ENCODE measurements at regions not wholly inside any gene's neighbourhood (a gene's known extent, or its start where the extent isn't known, plus 50 kb on each side); places are given as distances from the start of the nearest gene placed in this dataset.

DNA sequence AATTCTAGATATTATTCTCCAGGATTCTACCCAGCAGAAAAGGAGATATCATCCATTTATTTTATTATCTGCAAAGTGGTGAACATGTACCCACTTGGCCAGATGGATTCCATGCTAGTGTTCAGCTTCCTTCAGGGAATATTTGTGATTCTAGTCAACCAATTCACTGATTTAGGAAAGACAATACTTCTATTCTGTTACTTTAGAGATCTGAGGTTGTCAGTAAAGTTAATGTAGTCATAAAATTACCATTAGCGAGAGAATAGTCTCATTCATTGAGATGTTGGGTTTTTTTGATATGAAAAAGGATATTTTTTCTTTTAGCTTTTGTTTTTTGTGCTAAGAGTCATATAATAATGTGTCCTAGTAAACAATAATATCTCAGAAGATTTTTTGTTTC, 222.8 kb downstream of the CGGBP1 start:
- H3K4me3 ChIP-seq: no peak overlapping the region
- H3K9me3 ChIP-seq: peaks cover 0 to 8% (median 0%) of the 10 kb centered on the region in 4 donors
- DNase-seq (ENCODE audit: extremely low spot score): no peak
- no peaks in the 10 kb centered on the region for H3K27me3 ChIP-seq
- no peaks in the 10 kb centered on the region for H3K36me3 ChIP-seq
- WGBS: 68% methylated on average over 1 of the region's 1 CpG
- H3K27ac ChIP-seq (replicated peaks in 1 of 4): no peak overlapping the region
- no peak for TF ChIP-seq POLR2A (IDR thresholded peaks at IDR 0.05; ENCODE audit: low read depth)
- TF ChIP-seq, protein P1, sequence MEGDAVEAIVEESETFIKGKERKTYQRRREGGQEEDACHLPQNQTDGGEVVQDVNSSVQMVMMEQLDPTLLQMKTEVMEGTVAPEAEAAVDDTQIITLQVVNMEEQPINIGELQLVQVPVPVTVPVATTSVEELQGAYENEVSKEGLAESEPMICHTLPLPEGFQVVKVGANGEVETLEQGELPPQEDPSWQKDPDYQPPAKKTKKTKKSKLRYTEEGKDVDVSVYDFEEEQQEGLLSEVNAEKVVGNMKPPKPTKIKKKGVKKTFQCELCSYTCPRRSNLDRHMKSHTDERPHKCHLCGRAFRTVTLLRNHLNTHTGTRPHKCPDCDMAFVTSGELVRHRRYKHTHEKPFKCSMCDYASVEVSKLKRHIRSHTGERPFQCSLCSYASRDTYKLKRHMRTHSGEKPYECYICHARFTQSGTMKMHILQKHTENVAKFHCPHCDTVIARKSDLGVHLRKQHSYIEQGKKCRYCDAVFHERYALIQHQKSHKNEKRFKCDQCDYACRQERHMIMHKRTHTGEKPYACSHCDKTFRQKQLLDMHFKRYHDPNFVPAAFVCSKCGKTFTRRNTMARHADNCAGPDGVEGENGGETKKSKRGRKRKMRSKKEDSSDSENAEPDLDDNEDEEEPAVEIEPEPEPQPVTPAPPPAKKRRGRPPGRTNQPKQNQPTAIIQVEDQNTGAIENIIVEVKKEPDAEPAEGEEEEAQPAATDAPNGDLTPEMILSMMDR (IDR thresholded peaks at IDR 0.05): no peak
- no peak for TF ChIP-seq POLR2AphosphoS5 (IDR thresholded peaks at IDR 0.05)
- TF ChIP-seq EP300 (IDR thresholded peaks at IDR 0.05): no peak
- H3K4me1 ChIP-seq: no peaks in the 10 kb centered on the region
- intact Hi-C loops (cut with DNase I): no loop called here

DNA sequence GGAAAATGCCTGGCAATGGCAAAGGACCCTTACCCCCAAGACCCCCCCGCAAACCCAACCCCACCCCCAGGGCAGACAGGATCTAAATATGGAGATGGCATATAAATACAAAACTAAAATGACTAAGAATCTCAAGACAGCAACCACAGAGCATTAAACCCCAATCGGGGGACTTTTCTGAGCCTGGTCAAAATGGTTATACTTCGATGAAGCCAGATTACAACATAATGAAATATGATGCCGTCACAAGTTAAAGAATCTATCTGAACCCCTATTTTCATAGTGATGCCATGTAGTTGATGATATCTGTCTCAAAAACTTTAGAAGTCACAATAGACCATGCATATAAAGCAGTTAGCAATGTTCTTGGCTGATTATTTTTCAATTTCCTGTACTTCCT, 223.6 kb downstream of the CGGBP1 start:
- WGBS: 81% methylated on average over 4 of the region's 4 CpGs
- Histone ChIP-seq H3K27me3 (no peaks in the 10 kb centered on the region), H3K9me3 (peaks cover 0 to 8% (median 0%) of the 10 kb centered on the region in 4 donors), H3K36me3 (no peaks in the 10 kb centered on the region), H3K4me1 (no peaks in the 10 kb centered on the region), H3K4me3 (no peak overlapping the region), H3K27ac (replicated peaks in 1 of 4) (no peak overlapping the region)
- DNase-seq (ENCODE audit: extremely low spot score): no peak
- TF ChIP-seq, protein P1 (IDR thresholded peaks at IDR 0.05): no peak
- TF ChIP-seq POLR2AphosphoS5 (IDR thresholded peaks at IDR 0.05): no peak
- TF ChIP-seq POLR2A (IDR thresholded peaks at IDR 0.05; ENCODE audit: low read depth): no peak
- no peak for TF ChIP-seq EP300 (IDR thresholded peaks at IDR 0.05)
- intact Hi-C loops (cut with DNase I): no loop called here

DNA sequence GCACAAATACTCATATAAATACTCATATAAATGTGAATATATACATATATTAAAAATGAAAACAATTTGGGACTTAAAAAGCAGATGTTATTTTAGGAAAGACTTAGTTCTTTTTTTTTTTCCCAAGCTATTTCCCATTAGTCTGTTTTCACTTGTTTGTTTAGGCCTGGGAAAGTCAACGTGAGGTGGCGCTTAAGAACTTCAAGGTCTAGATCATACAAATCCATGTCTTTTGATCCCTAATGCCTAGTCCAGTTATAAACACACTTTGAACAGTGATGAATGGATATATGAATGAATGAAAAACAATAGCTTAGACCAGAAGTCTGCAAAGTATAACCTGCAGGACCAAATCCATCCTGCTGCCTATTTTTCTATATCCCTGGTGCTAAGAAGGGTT, 224.5 kb downstream of the CGGBP1 start:
- H3K9me3 ChIP-seq: peaks cover 0 to 4% (median 0%) of the 10 kb centered on the region in 4 donors
- no peaks in the 10 kb centered on the region for H3K4me1 ChIP-seq
- no peaks in the 10 kb centered on the region for H3K36me3 ChIP-seq
- H3K27me3 ChIP-seq: no peaks in the 10 kb centered on the region
- intact Hi-C loops (cut with DNase I): no loop called here
- no peak overlapping the region for H3K27ac ChIP-seq (replicated peaks in 1 of 4)
- TF ChIP-seq, protein P1 (IDR thresholded peaks at IDR 0.05): no peak
- no peak for TF ChIP-seq POLR2A (IDR thresholded peaks at IDR 0.05; ENCODE audit: low read depth)
- TF ChIP-seq POLR2AphosphoS5 (IDR thresholded peaks at IDR 0.05): no peak
- TF ChIP-seq EP300 (IDR thresholded peaks at IDR 0.05): no peak
- 44% methylated on average over 2 of the region's 2 CpGs for WGBS
- no peak overlapping the region for H3K4me3 ChIP-seq
- no peak for DNase-seq (ENCODE audit: extremely low spot score)

DNA sequence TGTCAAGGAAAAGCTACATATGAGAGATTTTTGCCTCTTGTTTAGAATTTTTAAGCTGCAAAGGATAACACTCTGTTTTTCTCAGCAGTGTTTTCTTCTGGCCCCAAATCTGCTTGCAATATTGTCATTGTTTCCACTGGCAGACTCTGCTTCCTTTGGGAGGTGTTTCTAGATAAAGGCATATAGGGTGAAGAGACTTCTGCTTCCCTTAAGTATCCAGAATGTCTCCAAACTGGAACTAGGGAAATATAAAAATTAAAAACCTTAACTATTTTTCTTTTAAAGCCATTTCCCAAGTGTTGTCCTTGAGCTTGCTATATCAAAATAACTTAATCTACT, 225.8 kb downstream of the CGGBP1 start:
- Histone ChIP-seq H3K27me3 (no peaks in the 10 kb centered on the region), H3K9me3 (no peaks in the 10 kb centered on the region), H3K27ac (replicated peaks in 1 of 4) (no peak overlapping the region), H3K4me1 (no peaks in the 10 kb centered on the region), H3K36me3 (no peaks in the 10 kb centered on the region), H3K4me3 (no peak overlapping the region)
- DNase-seq (ENCODE audit: extremely low spot score): no peak
- TF ChIP-seq, protein P1 (IDR thresholded peaks at IDR 0.05): no peak
- TF ChIP-seq POLR2AphosphoS5 (IDR thresholded peaks at IDR 0.05) (no peak), EP300 (IDR thresholded peaks at IDR 0.05) (no peak), POLR2A (IDR thresholded peaks at IDR 0.05; ENCODE audit: low read depth) (no peak)
- intact Hi-C loops (cut with DNase I): no loop called here

DNA sequence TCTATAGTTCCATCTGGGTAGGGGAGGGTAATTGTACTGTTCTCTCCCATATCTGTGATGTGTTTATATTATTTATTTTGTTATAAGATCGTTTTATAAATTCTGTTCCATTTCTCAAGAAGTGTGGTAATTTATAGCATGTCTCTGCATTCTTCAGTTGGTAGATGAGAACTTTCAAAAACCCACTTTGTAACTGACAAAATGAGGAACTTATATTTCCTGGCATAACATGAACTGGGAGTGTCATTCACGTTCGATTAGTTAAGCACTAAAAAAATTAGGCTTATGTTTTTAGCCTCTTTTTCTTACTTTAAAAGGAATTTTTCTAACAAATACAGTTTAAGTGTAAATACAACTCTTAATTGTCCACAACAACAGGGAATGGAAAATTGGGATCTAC, 230.8 kb downstream of the CGGBP1 start:
- intact Hi-C loops (cut with DNase I): no loop called here
- H3K27ac ChIP-seq (replicated peaks in 1 of 4): no peak overlapping the region
- WGBS: 50% methylated on average over 3 of the region's 3 CpGs
- H3K4me1 ChIP-seq: no peaks in the 10 kb centered on the region
- no peaks in the 10 kb centered on the region for H3K36me3 ChIP-seq
- H3K27me3 ChIP-seq: no peaks in the 10 kb centered on the region
- H3K4me3 ChIP-seq: no peak overlapping the region
- no peak for DNase-seq (ENCODE audit: extremely low spot score)
- no peaks in the 10 kb centered on the region for H3K9me3 ChIP-seq
- TF ChIP-seq EP300 (IDR thresholded peaks at IDR 0.05): no peak
- TF ChIP-seq, protein P1 (IDR thresholded peaks at IDR 0.05): no peak
- no peak for TF ChIP-seq POLR2A (IDR thresholded peaks at IDR 0.05; ENCODE audit: low read depth)
